GM18861 (cell line): ENCODE measurements at regions not wholly inside any gene's neighbourhood (a gene's known extent, or its start where the extent isn't known, plus 50 kb on each side); places are given as distances from the start of the nearest gene placed in this dataset.

Experiments
- ATAC-seq: cut with Tn5 transposase; IDR thresholded peaks from one replicate; pipeline ENCODE4 v1.9.1; 2021; ENCODE audit not compliant: unreplicated experiment

GRCh38 chr6:63521475-63522210 lies 50.6 kb upstream of the LOC128125822 start:
- no peak for ATAC-seq
